ENCODE measurements at regions not wholly inside any gene's neighbourhood (a gene's known extent, or its start where the extent isn't known, plus 50 kb on each side); places are given as distances from the start of the nearest gene placed in this dataset.

DNA sequence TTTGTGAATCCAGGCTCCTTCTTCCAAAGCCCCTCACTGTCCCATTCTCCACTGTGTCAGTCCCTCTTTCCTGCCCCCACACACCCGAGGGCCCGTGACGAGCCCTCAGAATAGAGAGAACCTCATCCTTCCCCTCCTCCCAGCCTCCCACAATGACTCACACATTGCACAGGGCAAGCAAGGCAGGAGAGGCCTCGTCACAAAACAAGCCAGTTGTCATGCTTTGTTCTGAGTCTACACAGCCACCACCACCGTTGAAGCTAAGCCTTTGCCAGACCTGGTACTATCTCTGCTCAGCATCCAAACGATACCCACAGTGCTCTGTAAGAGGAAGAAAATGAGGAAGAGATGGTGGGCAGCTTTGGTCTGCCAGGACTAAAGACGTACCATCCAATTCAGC is 142.2 kb upstream of the ZNF366 start:
- Histone ChIP-seq H3K27ac (ENCODE audit: control insufficient read depth, insufficient read depth, low read length) (no peak overlapping the region), H3K9me3 (ENCODE audit: control insufficient read depth, low read depth, low read length) (no peaks in the 10 kb centered on the region), H3K9ac (ENCODE audit: control insufficient read depth, extremely low read depth, insufficient read depth, low read length) (no peak overlapping the region), H3K27me3 (ENCODE audit: control insufficient read depth, extremely low read depth, insufficient read depth, low read length) (peaks cover 4% of the 10 kb centered on the region), H4K20me1 (ENCODE audit: control insufficient read depth, extremely low read depth, insufficient read depth, low read length) (no peaks in the 10 kb centered on the region), H3K4me2 (ENCODE audit: control insufficient read depth, extremely low read depth, insufficient read depth, low read depth, low read length) (no peak overlapping the region), H3K4me3 (ENCODE audit: control insufficient read depth in 2 of 3, extremely low read depth in 1 of 3, insufficient read depth in 2 of 3, low read depth in 1 of 3, low read length in 3 of 3) (no peak overlapping the region), H3K79me2 (ENCODE audit: control insufficient read depth, insufficient read depth, low read length) (no peaks in the 10 kb centered on the region), H3K4me1 (ENCODE audit: control insufficient read depth, extremely low read depth, insufficient read depth, low read length) (no peaks in the 10 kb centered on the region), H3K36me3 (ENCODE audit: control insufficient read depth in 2 of 2, extremely low read depth in 1 of 2, insufficient read depth in 2 of 2, low read length in 2 of 2) (no peaks in the 10 kb centered on the region), H2AFZ (ENCODE audit: control insufficient read depth, low read length) (no peak overlapping the region), H3K9me1 (ENCODE audit: control insufficient read depth, extremely low read depth, insufficient read depth, low read length) (no peaks in the 10 kb centered on the region)
- FAIRE-seq (no peak), DNase-seq (ENCODE audit: low read depth, low spot score) (no peak)
- dilution Hi-C loops (cut with MboI; ENCODE audit: extremely low pct_ligation_motif_present, low sequenced_read_pairs): no loop called here
- no peak for TF ChIP-seq EZH2 (IDR thresholded peaks at IDR 0.05; ENCODE audit: low read length)
- TF ChIP-seq, protein P1, sequence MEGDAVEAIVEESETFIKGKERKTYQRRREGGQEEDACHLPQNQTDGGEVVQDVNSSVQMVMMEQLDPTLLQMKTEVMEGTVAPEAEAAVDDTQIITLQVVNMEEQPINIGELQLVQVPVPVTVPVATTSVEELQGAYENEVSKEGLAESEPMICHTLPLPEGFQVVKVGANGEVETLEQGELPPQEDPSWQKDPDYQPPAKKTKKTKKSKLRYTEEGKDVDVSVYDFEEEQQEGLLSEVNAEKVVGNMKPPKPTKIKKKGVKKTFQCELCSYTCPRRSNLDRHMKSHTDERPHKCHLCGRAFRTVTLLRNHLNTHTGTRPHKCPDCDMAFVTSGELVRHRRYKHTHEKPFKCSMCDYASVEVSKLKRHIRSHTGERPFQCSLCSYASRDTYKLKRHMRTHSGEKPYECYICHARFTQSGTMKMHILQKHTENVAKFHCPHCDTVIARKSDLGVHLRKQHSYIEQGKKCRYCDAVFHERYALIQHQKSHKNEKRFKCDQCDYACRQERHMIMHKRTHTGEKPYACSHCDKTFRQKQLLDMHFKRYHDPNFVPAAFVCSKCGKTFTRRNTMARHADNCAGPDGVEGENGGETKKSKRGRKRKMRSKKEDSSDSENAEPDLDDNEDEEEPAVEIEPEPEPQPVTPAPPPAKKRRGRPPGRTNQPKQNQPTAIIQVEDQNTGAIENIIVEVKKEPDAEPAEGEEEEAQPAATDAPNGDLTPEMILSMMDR (optimal IDR thresholded peaks at IDR 0.05 in 1 of 3, IDR thresholded peaks at IDR 0.05 in 1 of 3, conservative IDR thresholded peaks at IDR 0.05 in 1 of 3; ENCODE audit: extremely low read depth in 1 of 3, insufficient read depth in 2 of 3, low read length in 3 of 3): no peak

DNA sequence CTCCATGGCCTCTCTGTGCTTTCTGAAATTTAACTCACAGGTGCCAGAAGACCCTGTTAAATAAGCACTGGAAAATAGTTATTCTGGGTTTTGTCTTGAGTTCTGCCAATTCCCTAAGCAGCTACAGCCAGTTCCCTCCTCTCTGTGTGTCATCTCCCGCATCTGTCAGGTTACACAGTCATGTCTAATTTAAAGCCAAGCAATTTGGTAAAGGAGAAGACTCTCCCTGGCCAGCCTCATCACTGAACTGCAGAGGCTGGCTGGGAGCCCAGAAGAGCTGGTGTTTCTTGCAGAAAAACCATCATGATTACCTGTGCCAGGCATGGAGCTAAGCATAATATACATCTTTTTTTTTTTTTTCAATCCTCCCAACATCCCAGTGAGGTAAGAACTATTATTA is 141.3 kb upstream of the ZNF366 start:
- no peaks in the 10 kb centered on the region for H3K36me3 ChIP-seq (ENCODE audit: control insufficient read depth in 2 of 2, extremely low read depth in 1 of 2, insufficient read depth in 2 of 2, low read length in 2 of 2)
- no peaks in the 10 kb centered on the region for H3K9me1 ChIP-seq (ENCODE audit: control insufficient read depth, extremely low read depth, insufficient read depth, low read length)
- H2AFZ ChIP-seq (ENCODE audit: control insufficient read depth, low read length): no peak overlapping the region
- H3K4me2 ChIP-seq (ENCODE audit: control insufficient read depth, extremely low read depth, insufficient read depth, low read depth, low read length): no peak overlapping the region
- no peak overlapping the region for H3K27ac ChIP-seq (ENCODE audit: control insufficient read depth, insufficient read depth, low read length)
- H4K20me1 ChIP-seq (ENCODE audit: control insufficient read depth, extremely low read depth, insufficient read depth, low read length): no peaks in the 10 kb centered on the region
- no peak overlapping the region for H3K9ac ChIP-seq (ENCODE audit: control insufficient read depth, extremely low read depth, insufficient read depth, low read length)
- FAIRE-seq: no peak
- H3K9me3 ChIP-seq (ENCODE audit: control insufficient read depth, low read depth, low read length): no peaks in the 10 kb centered on the region
- no peak overlapping the region for H3K4me3 ChIP-seq (ENCODE audit: control insufficient read depth in 2 of 3, extremely low read depth in 1 of 3, insufficient read depth in 2 of 3, low read depth in 1 of 3, low read length in 3 of 3)
- TF ChIP-seq EZH2 (IDR thresholded peaks at IDR 0.05; ENCODE audit: low read length): no peak
- TF ChIP-seq, protein P1 (optimal IDR thresholded peaks at IDR 0.05 in 1 of 3, IDR thresholded peaks at IDR 0.05 in 1 of 3, conservative IDR thresholded peaks at IDR 0.05 in 1 of 3; ENCODE audit: extremely low read depth in 1 of 3, insufficient read depth in 2 of 3, low read length in 3 of 3): no peak
- no peaks in the 10 kb centered on the region for H3K79me2 ChIP-seq (ENCODE audit: control insufficient read depth, insufficient read depth, low read length)
- no peak for DNase-seq (ENCODE audit: low read depth, low spot score)
- peaks cover 4% of the 10 kb centered on the region for H3K27me3 ChIP-seq (ENCODE audit: control insufficient read depth, extremely low read depth, insufficient read depth, low read length)
- dilution Hi-C loops (cut with MboI; ENCODE audit: extremely low pct_ligation_motif_present, low sequenced_read_pairs): no loop called here
- no peaks in the 10 kb centered on the region for H3K4me1 ChIP-seq (ENCODE audit: control insufficient read depth, extremely low read depth, insufficient read depth, low read length)
